Upper lobe of right lung (tissue), 1 donor: ENCODE measurements at regions not wholly inside any gene's neighbourhood (a gene's known extent, or its start where the extent isn't known, plus 50 kb on each side); places are given as distances from the start of the nearest gene placed in this dataset.
"Not testable (repeated sequence)": the region's sequence is repeated elsewhere in the genome, so short reads cannot be mapped to it uniquely, and the experiment has no call there.

Experiments
- ATAC-seq: fragments of 200-7000 bp; cut with Tn5 transposase; one replicate; pipeline ENCODE4 v1.9.1; 2020; ENCODE audit warnings: mild to moderate bottlenecking, moderate library complexity
- DNase-seq: peaks from one replicate; pipeline ENCODE4 v3.0.0-alpha.2; 2020
- H3K27ac ChIP-seq: fragments of 200-600 bp; one replicate; pipeline ENCODE4 v1.8.0; 2022
- H3K27me3 ChIP-seq: fragments of 200-600 bp; one replicate; pipeline ENCODE4 v1.8.0; 2022; ENCODE audit warnings: mild to moderate bottlenecking
- H3K36me3 ChIP-seq: fragments of 200-600 bp; one replicate; pipeline ENCODE4 v1.8.0; 2022
- H3K4me1 ChIP-seq: fragments of 200-600 bp; one replicate; pipeline ENCODE4 v1.8.0; 2022
- H3K4me3 ChIP-seq: fragments of 200-600 bp; one replicate; pipeline ENCODE4 v1.8.0; 2022; ENCODE audit warnings: mild to moderate bottlenecking
- H3K9me3 ChIP-seq: fragments of 200-600 bp; one replicate; pipeline ENCODE4 v1.8.0; 2022
- CTCF ChIP-seq: fragments of 200-600 bp; IDR thresholded peaks from one replicate; pipeline ENCODE4 v1.8.0; 2022; ENCODE audit warnings: antibody characterized with exemption
- intact Hi-C: fragments of 100-400 bp; cut with DNase I; formaldehyde crosslinking; loops from one replicate; pipeline ENCODE4 v1.11.0; 2022
- donor health status: DM: no; HTN: yes; CAD: no; lungs with severe emphysema.

GRCh38 chr20:48120120-48120519 lies 334.8 kb upstream of the SULF2 start:
- no peaks in the 10 kb centered on the region for H3K9me3 ChIP-seq
- TF ChIP-seq CTCF: no peak
- no peaks in the 10 kb centered on the region for H3K36me3 ChIP-seq
- H3K4me3 ChIP-seq: no peak overlapping the region
- no peak overlapping the region for H3K27ac ChIP-seq
- no peaks in the 10 kb centered on the region for H3K27me3 ChIP-seq
- no peaks in the 10 kb centered on the region for H3K4me1 ChIP-seq
- DNase-seq (no peak), ATAC-seq (no peak)
- intact Hi-C loops: no loop called here

- H3K9me3 ChIP-seq, ATAC-seq, intact Hi-C loops, H3K27me3 ChIP-seq, H3K36me3 ChIP-seq, H3K4me1 ChIP-seq, H3K4me3 ChIP-seq, H3K27ac ChIP-seq: not testable (repeated sequence)
- DNase-seq: peak; percentile 33
Observed at GRCh38 chr20:48119389-48119788, 334.1 kb upstream of the SULF2 start.

- no peak for TF ChIP-seq CTCF
- DNase-seq (peak; percentile 12), ATAC-seq (no peak)
- peaks cover 8% of the 10 kb centered on the region for H3K27me3 ChIP-seq
- intact Hi-C loops: no loop called here
- no peak overlapping the region for H3K27ac ChIP-seq
- no peaks in the 10 kb centered on the region for H3K36me3 ChIP-seq
- no peaks in the 10 kb centered on the region for H3K9me3 ChIP-seq
- no peaks in the 10 kb centered on the region for H3K4me1 ChIP-seq
- H3K4me3 ChIP-seq: no peak overlapping the region
Observed at GRCh38 chr20:48115502-48115901, 330.2 kb upstream of the SULF2 start.

- intact Hi-C loops: no loop called here
- DNase-seq: peak; percentile 15
Observed at GRCh38 chr20:48107560-48107959, 322.3 kb upstream of the SULF2 start.

GRCh38 chr20:48106428-48106827 lies 321.1 kb upstream of the SULF2 start:
- Histone ChIP-seq H3K4me1 (no peaks in the 10 kb centered on the region), H3K36me3 (no peaks in the 10 kb centered on the region), H3K27me3 (no peaks in the 10 kb centered on the region), H3K27ac (no peak overlapping the region), H3K9me3 (no peaks in the 10 kb centered on the region), H3K4me3 (no peak overlapping the region)
- ATAC-seq: no peak
- intact Hi-C loops: no loop called here
- no peak for TF ChIP-seq CTCF
- peak; percentile 5 for DNase-seq

More at GRCh38 chr20:48107560-48107959, 322.3 kb upstream of the SULF2 start:
- Histone ChIP-seq H3K4me1 (no peaks in the 10 kb centered on the region), H3K36me3 (no peaks in the 10 kb centered on the region), H3K4me3 (no peak overlapping the region), H3K9me3 (no peaks in the 10 kb centered on the region), H3K27me3 (no peaks in the 10 kb centered on the region), H3K27ac (no peak overlapping the region)
- TF ChIP-seq CTCF: no peak
- no peak for ATAC-seq

GRCh38 chr20:48105526-48105925 lies 320.2 kb upstream of the SULF2 start:
- ATAC-seq (no peak), DNase-seq (no peak)
- H3K9me3 ChIP-seq: no peaks in the 10 kb centered on the region
- H3K27me3 ChIP-seq: no peaks in the 10 kb centered on the region
- no peak overlapping the region for H3K27ac ChIP-seq
- no peak overlapping the region for H3K4me3 ChIP-seq
- intact Hi-C loops: no loop called here
- no peak for TF ChIP-seq CTCF
- no peaks in the 10 kb centered on the region for H3K4me1 ChIP-seq
- no peaks in the 10 kb centered on the region for H3K36me3 ChIP-seq
